NCI-H146 treated with DMSO at 0.1 percent for 48 hours (cell line): ENCODE measurements at regions not wholly inside any gene's neighbourhood (a gene's known extent, or its start where the extent isn't known, plus 50 kb on each side); places are given as distances from the start of the nearest gene placed in this dataset.
A peak's percentile ranks its signal among the peaks of the same experiment; 100 is the strongest.
"Not testable (repeated sequence)": the region's sequence is repeated elsewhere in the genome, so short reads cannot be mapped to it uniquely, and the experiment has no call there.

Experiments used
- DNase-seq: peaks from one replicate; lab custom pipeline; 2025; ENCODE audit not compliant: unreplicated experiment; lab: John Stamatoyannopoulos, UW

DNA sequence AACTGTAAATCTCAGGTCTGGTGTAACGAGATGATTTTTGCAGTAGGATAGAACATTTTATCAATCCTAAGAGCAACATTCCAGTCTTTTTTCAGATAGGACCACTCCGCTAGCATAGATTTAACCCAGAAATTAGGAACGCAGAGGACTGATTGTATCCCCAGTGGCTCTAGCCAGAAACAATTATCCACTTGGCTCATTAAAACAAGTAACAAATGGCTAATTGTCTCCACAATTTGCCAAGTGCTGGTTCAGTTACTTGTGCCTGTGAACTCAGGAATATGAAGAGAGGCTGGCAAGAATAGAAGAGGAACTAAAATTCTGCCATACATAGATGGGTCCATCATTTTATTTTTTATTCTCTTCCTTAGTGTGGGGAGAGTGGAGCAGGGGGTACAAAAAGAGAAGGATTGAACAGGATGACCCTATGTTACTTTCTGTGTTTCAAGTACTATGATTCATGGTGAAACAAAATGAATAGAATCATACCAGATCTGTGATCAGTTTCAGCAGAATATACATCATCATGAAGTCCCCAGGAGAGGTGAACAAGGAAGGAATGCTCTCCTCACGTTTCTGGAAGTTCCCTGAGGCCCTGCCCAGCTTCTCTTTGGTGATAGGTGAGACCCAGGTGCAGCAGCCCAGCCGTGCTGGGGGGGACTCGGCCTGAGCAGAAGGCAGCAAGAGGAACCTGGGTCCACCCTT is 121.6 kb downstream of the ARL4C start:
- DNase-seq, result no peak

- no peak for DNase-seq
Measured at GRCh38 chr2:234374736-234375135, 122.1 kb downstream of the ARL4C start.

DNA sequence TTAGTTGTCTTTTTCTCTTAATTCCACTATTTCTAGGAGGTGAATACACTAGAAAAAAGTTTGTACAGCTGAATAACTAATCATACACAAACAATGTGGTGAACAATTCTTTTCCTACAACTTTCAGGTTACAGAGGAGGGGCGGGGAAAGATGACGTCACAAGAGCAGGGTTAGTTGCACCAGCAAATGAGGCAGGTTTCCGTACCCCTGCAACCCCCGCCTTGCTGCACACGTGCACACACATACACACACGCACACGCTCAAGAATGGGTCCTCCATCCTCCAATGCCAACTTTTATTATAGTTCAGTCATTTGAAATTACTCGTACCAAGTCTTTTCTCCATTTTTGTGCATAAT is 122.8 kb downstream of the ARL4C start:
- no peak for DNase-seq

GRCh38 chr2:234373481-234374149 is 123.3 kb downstream of the ARL4C start:
- no peak for DNase-seq

GRCh38 chr2:234373060-234373459 is 123.8 kb downstream of the ARL4C start:
- no peak for DNase-seq

GRCh38 chr2:234372506-234372905 is 124.4 kb downstream of the ARL4C start:
- DNase-seq, result no peak

DNA sequence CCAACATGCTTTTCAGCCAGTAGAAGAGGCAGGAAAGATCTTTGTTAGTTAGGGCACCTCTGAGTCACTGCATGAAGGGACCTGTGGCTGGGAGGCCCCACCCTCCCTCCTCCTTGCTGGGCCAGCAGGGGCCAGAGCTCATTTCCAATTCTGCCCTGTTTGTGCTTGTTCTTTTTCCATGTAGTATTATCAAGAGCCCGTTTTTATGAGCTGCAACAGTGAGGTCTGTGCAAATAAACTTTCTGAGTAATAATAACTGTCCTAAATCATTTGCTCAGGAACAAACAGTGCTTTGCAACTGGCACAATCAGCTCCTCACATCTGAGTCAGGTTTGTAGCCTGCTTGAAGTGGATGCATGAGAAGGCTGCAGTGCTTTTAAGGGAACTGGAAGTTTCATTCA is 128.0 kb downstream of the ARL4C start:
- no peak for DNase-seq

- no peak for DNase-seq
Measured at GRCh38 chr2:234366891-234367290, 130.0 kb downstream of the ARL4C start.

GRCh38 chr2:234364661-234365060 is 132.2 kb downstream of the ARL4C start:
- DNase-seq, result no peak

DNA sequence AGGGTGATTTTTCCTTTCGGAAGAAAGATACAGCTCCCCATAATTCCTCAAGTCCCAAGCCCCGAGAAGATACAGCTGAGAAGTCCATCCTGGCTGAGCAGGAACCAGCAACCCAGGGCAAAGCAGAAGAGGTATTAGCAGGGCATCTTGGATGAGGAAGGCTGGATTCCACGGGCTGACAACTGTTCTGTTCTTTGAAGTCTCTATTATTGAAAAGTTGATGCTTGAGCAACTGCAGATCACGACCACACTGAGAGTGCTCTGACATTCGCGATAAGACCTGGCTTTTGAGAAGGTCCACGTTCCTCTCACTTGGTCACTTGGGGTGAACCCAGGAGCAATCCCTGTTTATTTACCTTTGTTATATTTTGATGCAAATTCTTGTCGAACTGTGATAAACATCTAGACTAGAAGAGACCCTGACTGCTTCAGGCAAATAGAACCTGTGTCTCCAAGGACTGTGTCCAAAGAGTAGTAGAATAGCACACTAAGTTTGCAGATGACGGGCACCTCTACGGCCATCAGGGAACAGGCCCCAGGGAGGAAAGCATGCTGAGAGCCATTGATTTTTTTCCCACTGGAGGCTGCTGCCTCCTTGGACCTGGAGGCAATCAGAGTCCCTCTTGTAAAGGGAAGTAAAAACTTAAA is 133.1 kb downstream of the ARL4C start:
- no peak for DNase-seq

- peak; percentile 79 for DNase-seq
Measured at GRCh38 chr2:234363011-234363487, 133.8 kb downstream of the ARL4C start.

DNA sequence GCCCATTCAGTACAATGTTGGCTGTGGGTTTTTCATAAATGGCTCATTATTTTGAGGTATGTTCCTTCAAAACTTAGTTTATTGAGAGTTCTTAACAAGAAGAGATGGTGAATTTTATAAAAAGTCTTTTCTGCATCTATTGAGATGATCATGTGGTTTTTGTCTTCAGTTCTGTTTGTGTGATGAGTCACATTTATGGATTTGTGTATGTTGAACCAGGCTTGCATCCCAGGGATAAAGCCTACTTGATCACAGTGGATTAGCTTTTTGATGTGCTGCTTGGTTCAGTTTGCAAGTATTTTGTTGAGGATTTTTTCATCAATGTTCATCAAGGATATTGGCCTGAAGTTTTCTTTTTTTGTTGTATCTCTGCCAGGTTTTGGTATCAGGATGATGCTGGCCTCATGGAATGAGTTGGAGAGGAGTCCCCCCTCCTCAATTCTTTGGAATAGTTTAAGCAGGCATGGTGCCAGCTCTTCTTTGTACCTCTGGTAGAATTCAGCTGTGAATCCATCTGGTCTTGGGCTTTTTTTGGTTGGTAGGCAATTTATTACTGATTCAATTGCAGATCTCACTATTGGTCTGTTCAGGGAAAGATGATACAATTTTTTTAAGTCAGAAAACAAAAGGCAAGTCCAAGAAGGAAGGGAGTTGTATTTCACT is 136.4 kb downstream of the ARL4C start:
- DNase-seq, result not testable (repeated sequence)

DNA sequence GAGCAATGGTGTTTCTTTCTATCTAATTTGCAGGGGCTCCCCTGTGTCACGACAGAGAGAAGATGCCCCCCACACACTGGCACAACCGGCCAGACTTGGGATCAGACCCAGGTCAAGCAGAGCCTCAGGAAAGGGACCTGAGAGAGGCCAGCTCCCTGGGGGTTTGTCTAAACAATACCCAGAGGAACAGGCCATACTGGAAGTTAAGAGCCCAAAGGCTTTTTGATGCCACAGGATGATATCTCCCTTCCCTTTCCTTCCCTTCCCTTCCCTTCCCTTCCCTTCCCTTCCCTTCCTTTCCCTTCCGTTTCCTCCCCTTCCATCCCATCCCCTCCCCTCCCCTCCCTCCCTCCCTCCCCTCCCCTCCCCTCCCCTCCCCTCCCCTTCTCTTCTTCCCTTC is 139.2 kb downstream of the ARL4C start:
- DNase-seq, result no peak

DNA sequence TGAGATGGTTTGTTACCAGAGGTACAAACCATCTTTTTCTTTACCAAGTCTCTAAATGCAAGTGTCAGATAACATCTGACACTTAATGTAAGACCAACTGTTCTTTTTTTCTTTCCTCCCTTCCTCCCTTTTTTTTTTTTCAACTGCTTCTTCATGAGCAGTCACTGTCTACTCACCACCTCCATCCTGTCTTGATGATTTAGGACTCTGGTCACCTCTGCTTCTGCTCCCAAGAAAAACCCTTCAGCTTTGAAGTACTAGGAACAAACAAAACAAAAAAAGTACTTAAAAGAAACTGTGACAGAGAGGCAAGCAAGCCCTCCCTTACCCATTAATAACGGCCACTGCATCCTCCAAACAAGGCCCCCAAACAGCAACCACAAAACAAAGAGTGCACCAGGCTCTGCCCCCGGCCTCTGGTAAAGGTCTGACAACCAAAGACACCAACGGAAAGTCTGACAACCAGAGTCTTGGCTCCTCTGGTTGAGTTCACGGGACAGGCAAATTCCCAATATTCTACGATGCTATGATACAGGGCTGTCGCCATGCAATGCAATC is 141.0 kb downstream of the ARL4C start:
- DNase-seq, result no peak

DNA sequence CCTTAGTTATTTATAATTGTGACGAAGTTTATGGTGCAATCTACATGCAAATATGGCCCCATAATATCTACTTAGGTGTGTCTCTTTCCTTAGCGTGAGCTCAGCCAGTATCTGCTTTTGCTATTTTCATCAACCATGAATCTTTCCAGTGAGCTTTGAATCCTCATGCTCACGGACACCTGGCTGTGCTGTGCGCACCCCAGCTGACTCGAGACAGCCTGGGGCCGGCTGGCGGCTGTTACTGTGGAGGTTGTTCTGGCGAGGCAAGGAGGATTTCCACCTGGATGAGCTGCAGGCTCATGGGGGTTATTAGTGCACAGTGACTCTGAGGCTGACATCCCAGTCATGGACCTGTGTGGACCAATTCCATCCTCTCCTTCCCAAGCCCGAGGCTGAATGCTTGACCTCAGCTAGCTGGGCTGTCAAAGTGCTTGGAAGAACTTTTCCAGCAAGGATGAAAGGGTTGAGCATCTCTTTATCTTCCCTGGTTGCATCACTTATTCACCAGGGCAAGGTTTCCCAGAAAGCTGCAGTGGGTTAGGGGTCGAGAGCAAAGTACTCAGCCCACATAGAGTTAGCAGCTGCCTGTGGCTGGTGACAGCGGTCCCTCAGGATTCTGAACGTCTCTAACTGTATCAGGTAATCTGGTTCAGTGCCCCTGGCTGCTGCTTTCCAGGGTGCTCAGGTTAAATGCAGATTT is 141.7 kb downstream of the ARL4C start:
- DNase-seq, result peak; percentile 34

DNA sequence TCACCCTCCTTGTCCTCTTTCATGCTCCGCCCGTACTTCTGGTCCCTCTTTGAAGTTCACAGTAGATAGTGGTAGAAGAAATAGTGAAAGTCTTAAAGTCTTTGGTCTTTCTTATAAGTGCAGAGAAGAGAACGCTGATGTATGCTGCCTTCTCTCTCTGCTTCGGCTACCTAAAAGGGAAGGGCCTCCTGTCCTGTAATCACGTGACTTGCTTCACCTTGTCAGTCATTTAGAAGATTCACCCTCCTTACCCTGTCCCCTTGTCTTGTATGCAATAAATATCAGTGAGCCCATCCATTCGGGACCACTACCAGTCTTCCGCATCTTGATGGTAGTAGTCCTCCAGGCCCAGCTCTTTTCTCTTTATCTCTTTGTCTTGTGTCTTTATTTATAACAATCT is 144.6 kb downstream of the ARL4C start:
- DNase-seq, result no peak

- not testable (repeated sequence) for DNase-seq
Measured at GRCh38 chr2:234351866-234352265, 145.0 kb downstream of the ARL4C start.

GRCh38 chr2:234348081-234348480 is 148.8 kb downstream of the ARL4C start:
- DNase-seq, result no peak

DNA sequence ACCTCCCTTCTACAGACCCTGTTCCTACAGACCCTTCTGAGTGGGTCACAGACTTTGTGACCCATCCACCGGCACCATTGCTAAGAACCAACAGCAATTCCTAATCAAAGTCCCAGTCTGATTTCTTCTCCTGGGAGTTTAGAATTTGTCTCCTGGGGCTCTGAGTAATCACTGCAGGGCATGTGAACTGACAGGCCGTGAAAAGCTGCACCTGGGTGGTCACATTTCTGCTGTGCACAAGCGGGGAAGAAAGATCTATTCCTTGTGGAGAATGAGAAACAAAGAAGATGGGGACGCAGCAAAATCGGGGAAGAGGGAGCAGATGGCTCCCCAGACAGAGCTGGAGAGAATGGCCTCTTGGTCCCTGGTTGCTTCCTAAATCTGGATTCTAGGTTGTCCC is 151.0 kb downstream of the ARL4C start:
- no peak for DNase-seq

DNA sequence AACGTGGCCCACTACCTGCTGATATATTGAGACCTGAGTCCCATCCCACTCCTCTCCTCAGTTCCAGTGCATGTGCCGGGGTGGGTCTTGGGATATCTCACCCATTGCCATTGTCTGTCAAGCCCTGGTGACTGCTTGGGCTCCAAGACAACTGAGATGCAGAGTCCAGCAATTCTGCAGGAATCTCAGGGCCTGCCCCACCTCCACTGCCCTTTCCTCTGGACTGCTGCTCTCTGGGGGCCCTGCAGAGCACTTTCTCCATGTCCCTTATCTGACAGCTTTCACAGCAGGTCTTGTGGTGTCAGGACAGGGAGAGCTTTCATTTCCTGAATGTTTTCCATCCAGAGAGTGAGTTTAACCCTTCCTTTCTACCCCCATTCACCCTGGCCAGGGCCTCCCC is 152.9 kb downstream of the ARL4C start:
- no peak for DNase-seq

- no peak for DNase-seq
Measured at GRCh38 chr2:234343372-234343771, 153.5 kb downstream of the ARL4C start.
